GM19025 (cell line): ENCODE measurements at regions not wholly inside any gene's neighbourhood (a gene's known extent, or its start where the extent isn't known, plus 50 kb on each side); places are given as distances from the start of the nearest gene placed in this dataset.
"Not testable (repeated sequence)": the region's sequence is repeated elsewhere in the genome, so short reads cannot be mapped to it uniquely, and the experiment has no call there.

Source experiments
- ATAC-seq: cut with Tn5 transposase; IDR thresholded peaks from one replicate; pipeline ENCODE4 v1.9.1; 2021; ENCODE audit warnings: mild to moderate bottlenecking, low read depth, moderate library complexity; ENCODE audit not compliant: unreplicated experiment

DNA sequence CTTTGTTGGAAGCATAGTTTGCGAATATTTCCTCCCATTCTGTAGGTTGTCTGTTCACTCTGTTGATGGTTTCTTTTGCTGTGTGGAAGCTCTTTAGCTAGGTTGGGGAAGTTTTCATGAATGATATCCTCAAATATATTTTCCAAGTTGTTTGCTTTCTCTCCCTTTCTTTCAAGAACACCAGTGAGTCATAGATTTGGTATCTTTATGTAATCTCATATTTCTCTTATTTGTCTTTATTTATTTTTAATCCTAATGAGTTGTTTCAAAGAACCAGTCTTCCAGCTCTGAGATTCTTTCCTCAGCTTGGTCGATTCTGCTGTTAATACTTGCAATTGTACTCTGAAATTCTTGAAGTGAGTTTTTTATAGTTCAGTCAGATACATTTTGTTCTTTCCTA is 628.0 kb upstream of the ID4 start:
- no peak for ATAC-seq

DNA sequence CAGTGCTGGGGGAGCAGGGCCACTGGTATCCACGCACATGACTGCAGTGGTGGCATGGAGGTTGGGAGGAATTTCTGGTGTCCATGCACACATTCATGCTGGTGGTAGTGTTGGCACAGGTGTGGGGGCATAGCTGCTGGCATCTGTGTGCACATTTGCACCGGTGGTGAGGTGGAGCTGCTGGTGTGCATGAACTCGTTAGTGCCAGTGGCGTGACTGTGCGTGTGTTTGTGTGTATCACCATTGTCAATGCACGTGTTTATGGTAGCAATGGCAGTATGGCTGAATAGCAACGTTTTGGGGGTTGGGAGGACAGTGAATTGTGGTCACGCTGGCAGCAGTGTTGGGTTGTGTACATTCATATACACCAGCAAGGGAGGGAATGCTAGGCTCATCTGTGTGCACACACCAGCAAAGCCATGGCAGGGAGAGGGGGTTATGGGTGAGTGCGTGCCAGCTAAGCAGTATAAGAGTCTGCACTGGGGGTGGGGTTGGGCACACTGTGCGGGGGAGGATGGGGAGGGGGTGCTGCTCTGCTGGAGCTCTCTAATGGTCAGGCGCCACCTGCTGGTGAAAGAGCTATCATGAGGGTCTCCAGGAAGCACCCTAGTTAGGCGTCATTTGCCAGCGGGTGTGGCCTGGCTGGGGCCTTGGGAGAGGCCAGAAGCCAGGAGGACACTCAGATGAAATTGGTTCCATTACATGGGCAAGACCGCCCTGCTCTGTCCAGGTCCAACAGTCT is 626.1 kb upstream of the ID4 start:
- ATAC-seq, result no peak

DNA sequence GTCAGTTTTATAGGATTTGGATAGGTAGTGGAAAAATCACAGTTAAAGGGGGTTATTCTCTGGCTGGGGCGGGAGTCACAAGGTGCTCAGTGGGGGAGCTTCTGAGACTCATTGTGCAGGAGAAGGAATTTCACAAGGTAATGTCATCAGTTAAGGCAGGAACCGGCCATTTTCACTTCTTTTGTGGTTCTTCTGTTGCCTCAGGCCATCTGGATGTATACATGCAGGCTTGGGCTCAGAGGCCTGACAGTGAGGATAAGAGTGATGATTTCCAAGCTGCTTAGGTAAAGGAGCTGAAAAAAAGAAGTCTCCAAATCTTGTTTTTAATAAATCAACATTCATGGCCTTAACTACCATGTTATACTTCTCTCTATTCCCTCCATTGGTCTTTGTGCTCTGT is 622.9 kb upstream of the ID4 start:
- ATAC-seq, result no peak

DNA sequence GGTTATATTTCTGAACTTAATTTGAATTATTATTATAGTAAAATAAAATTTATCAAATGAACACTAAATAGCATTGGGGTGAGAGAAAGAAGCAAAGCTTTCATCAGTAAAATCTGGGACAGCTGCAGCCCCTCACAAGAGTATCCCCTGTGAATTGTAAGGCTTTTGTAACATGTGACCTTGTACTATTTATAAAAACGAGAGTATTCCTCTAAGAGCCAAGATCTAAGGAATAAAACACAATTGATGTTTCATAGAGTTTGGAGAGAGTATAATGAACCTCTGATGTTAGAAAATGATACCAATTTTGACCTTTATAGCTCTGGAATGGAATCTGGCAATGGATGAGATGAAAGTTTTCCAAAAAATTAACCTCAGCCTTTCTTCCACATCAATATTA is 617.2 kb upstream of the ID4 start:
- ATAC-seq, result no peak

DNA sequence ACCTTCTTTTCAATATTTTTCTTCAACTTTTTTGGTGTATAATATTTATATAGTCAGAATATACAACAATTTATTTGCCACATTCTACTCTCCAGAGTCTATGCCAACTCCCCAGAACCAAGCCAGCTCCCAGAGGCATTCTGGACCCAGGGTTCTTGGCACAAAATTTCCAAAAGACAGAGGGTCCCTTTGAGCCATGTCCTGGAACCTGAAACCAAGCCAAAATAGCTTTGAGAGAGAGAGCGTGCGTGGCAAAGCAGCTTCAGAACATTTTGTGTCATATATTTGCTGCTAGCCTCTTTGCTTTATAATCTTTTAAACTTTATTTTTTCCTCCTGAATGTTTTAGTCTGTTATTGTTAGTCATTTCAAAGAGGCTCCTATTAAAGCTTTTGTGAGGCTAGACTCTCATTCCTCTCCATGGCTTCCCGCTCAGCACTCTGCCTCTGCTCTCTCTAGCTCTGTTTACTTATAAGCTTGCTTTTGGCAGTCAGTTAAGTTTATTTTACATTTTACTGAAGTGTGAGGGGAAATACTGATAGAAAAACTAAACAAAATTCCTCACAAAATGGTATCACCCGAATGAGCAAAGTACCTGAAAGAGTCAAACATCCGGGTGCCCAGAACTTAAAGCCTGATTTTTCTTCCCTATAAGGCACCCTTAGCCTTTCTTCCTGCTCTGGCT is 605.1 kb upstream of the ID4 start:
- no peak for ATAC-seq

DNA sequence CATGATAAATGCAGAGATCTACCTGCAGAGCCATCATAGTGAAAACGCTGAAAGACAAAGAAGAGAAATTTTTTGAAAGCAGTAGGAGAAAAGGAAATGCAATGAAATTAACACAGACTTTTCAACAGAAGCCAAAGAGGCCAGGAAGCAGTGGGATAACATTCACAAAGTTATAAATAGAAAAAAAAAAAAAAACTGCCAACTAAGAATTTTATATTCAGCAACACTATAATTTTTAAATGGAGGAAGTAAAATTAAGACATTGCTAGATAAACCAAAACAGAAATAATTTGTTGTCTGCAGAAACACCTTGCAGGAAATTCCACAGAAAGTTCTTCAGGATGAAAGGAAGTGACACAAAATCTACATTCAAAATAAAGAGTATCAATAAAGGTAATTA is 591.5 kb upstream of the ID4 start:
- ATAC-seq, result no peak

DNA sequence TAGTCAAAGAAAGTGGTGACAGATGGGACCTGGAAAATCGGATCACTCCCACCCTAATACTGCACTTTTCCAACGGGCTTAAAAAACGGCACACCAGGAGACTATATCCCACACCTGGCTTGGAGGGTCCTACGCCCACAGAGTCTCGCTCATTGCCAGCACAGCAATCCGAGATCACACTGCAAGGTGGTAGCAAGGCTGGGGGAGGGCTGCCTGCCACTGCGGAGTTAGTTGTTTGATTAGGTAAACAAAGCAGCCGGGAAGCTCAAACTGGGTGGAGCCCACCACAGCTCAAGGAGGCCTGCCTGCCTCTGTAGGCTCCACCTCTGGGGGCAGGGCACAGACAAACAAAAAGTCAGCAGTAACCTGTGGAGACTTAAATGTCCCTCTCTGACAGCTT is 590.0 kb upstream of the ID4 start:
- not testable (repeated sequence) for ATAC-seq

DNA sequence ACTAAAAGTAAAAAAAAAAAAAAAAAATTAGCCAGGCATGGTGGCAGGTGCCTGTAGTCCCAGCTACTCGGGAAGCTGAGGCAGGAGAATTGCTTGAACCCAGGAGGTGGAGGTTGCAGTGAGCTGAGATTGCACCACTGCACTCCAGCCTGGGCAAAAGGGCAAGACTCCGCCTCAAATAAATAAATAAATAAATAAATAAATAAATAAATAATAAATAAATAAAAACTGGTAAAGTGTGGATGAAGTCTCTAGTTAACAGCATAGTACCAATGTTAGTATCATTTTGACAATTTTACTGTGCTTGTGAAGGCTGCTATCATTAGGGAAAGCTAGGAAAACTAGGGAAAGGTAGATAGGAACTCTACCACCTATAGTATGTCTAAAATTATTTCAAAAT is 581.0 kb upstream of the ID4 start:
- ATAC-seq, result not testable (repeated sequence)

DNA sequence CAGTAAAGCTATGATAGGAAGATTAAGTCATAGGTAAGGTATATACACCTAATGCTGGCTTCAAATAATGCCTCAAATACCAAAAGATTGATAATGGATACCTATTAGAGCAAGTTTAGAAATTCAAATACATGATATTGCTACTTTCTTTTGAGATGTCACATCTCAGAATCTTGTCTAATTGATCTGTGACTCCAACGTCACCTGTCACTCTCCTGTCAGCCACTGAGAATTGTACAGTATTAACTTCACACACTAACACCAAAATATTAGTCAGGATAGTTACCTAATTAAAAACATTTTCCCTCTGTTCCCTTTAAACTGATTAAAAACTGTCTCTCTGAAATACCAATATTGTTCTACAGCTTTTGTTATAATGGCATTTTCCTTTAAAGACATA is 575.5 kb upstream of the ID4 start:
- no peak for ATAC-seq

DNA sequence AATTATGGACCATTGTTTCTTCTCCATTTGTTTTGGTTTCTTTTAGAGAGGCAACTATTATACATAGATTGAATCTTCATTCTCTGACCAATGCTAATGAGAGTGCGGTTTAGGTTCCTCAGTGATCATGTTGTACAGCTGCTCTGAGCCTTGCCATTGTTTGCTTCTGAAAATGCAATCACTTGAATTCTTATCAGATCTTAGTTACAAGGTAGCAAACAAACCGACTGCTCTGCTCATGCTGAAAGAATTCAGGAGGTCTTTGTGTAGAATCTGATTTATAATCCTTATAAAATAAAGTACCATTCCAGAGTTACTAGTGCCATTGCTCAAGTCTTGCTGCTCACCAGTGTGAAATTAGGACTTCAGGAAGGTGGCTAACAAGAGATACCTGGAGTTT is 569.1 kb upstream of the ID4 start:
- ATAC-seq, result no peak

DNA sequence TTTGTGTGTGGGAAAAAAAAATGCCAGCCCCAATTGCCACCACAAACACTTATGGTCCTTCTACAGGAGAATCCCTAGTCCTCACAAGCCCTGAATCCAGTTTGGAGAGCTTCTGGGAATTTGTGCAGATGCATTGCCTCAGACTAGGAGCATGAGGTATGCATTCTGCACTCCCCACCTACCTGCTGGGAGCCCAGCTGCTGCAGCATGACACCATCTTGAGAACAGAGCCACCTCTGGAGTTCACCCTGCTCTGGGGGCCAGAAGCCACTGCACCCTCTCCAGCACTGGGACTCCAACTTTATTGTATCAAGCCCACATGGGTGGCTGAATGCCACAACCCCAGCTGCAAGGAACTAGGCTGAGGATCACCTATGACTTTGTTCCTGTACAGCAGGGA is 568.5 kb upstream of the ID4 start:
- no peak for ATAC-seq

DNA sequence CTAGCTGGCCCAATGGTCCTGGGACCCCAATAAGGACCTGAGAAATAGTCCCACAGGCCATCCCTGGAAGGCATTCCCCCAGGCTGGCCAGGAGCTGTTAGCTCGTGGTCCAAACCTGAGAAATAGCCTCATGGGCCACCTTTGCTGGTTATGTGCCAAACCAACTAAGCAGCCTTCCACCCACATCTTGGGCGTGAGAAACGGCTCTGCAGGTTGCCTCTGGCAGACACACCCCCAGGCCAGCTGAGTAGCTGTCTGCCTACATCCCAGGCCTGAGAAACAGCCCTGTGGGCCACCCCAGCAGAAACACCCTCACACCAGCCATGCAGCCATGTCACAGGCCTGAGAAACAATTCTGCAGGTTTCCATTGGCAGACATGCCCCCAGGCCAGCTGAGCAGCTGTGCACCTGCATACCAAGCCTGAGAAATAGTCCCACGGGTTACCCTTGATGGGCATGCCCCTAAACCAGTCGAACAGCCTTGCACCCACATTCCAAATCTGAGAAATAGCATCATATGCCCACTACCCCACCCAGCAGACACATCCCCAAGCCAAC is 567.8 kb upstream of the ID4 start:
- ATAC-seq, result no peak

DNA sequence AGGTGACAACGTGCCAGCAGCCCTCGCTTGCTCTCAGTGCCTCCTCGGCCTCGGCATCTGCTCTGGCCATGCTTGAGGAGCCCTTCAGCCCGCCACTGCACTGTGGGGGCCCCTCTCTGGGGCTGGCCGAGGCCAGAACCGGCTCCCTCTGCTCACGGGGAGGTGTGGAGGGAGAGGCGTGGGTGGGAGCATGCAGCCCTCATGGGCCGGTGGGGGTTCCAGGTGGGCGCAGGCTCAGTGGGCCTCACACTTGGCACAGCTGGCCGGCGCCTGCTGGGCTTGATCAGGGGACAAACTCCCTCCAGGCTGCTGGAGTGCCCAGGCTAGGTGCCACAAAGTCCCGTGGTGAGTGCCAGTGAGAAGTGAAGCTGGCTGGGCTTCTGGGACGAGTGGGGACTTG is 566.6 kb upstream of the ID4 start:
- no peak for ATAC-seq

DNA sequence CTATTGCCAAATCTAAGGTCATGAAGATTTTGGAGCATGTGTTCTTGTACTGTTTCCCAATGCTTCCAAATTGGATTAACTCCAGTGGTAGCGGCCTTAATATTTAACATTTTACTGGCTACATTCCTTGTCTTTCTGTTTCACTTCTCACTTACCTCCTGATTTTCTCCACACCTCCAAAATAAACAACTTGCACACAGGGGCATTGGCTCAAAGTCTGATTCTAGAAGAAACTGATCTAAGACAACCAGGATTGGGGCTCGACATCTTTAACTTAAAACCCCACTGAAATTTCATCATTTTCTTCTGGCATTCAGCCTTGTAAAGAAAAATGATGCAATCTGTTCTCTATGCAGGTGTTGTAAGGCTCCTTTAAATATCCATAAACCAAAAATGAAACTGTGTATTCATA is 557.9 kb upstream of the ID4 start:
- ATAC-seq, result no peak

DNA sequence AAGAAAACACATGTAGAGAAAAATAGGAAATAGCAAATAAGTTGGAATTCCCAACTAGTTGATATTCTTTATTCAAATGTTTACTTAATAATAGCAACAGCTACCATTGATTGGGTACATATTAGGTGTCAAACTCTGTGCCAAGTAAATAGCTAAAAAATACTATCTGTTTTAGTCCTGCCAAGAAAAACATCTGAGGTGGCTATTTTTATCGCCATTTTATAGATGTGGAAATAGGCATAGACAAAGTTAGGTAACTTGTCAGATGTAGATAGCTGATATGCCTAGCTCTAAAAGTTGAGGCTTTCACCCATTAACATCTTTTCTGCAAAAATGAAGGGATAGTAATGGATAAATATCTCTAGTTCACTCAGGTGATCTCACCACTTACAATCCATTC is 549.2 kb upstream of the ID4 start:
- no peak for ATAC-seq

DNA sequence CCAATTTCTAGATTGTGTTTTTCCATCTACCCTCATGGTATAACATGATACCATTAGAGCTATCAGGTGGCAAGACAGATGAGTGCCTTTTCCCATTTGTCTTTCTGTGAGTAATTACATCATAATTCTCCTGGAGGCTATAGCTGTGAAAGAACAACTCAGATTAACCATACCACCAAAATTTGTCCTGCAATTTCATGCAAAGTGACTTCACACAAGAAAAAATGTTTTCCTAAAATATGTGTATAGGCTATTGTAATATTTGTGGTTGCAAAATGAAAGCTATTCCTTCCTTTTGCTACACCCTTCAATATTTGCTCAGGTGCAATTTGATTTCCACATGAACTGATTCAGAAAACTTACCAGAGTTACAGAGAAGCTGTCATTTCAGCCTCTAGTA is 547.7 kb upstream of the ID4 start:
- ATAC-seq, result no peak

DNA sequence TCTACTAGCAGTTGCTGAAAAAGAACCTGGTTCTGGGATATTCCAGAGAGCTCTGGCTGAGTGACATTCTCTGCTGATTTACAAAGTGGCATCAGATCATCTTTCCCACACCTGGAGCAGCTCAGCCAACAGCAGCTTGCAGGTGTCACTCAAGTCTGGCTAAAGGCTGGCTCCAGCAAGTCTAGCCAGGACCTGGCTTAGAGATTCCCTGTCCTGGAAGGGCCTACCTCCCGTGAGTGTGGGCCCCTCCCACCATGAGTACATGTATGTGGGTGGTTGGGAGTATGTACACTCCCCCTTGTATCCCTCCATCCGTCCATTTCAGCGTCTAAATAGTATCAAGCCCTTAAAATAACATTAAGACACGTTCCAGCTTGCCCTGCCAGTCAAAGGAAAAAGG is 539.3 kb upstream of the ID4 start:
- no peak for ATAC-seq

DNA sequence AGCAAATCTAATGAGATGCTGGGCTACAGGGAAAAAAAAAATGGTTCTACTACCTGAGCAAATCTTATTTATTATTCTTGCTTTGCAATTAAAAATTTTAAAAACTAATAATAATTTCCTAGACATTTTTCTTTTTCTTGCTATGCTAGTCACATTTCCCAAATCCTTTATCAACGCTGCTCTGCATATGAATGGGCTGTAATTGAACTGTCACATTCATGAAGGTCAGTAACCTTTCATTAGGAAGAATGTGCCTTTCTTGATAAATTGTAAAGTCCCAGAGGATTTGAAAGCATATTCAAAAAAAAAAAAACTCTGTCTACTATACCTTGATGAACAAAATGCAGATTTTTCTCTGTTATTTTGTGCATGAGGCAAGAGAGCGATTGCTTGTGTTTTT is 538.7 kb upstream of the ID4 start:
- ATAC-seq, result no peak

DNA sequence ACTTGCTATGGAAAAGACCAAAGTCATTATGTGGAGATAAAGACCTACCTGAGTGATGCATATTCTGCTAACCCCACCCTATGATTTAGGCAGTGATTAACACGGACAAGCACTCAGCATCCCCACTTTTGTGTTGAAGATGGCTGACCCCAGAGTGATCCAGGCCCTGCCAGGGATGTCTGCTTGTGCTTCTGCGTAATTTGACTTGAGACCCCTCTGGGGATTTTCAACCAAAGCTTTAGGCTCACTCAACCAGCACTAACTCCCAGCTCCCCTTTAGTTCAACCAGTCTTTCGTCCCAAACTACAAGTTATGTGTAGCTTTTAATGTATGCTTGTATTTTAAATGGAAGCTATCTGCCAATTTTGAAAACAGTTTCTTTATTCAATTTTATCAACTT is 538.0 kb upstream of the ID4 start:
- no peak for ATAC-seq

DNA sequence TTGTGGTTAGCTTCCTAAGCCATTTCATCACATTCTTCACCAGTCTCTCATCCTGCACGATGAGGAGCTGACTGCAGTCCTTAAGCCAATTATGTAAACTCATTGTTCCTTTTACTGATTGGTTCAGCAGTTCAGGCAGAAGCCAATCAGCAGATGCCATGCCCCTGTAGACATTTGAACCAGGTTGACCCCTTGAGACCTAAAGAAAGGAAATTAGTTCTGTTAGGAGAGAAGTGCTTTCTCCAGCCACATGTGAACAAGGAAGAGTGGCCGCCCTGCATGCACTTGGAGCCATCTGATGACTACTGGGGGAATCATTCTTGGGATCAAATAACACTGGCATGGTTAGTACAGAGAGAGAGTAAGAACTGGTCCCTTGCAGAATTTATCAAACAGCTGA is 535.2 kb upstream of the ID4 start:
- ATAC-seq, result no peak

DNA sequence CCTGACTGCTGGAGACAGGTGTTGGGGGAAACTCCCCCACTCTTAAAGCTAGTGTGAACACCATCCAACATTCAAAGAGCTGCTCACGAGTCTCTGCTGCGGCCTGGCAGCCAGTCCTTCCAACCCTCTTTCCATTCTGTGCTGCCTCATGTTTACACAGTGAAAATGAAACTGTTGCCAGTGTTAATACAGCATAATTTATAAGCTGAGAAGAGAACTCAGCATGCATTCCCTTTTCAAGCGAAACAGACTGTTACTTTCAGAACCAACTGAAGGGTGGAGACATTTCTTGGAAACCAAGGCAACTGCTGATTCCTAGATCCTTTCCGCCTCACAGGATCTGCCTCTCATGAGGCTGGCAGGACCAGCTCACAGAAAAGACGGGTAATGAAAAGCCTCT is 533.8 kb upstream of the ID4 start:
- no peak for ATAC-seq

DNA sequence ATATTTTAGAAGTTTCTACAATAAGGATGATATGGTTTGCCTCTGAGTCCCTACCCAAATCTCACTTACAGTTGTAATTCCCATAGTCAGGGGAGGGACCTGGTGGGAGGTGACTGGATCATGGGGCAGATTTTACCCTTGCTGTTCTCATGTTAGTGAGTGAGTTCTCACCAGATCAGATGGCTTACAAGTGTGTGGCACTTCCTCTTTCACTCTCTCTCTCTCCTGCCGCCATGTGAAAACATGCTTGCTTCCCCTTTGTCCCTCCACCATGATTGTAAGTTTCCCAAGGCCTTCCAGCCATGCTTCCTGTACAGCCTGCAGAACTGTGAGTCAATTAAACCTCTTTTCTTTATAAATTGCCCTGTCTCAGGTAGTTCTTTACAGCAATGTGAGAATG is 527.5 kb upstream of the ID4 start:
- no peak for ATAC-seq
